ENCODE measurements at regions not wholly inside any gene's neighbourhood (a gene's known extent, or its start where the extent isn't known, plus 50 kb on each side); places are given as distances from the start of the nearest gene placed in this dataset.

- TF ChIP-seq, protein P1, sequence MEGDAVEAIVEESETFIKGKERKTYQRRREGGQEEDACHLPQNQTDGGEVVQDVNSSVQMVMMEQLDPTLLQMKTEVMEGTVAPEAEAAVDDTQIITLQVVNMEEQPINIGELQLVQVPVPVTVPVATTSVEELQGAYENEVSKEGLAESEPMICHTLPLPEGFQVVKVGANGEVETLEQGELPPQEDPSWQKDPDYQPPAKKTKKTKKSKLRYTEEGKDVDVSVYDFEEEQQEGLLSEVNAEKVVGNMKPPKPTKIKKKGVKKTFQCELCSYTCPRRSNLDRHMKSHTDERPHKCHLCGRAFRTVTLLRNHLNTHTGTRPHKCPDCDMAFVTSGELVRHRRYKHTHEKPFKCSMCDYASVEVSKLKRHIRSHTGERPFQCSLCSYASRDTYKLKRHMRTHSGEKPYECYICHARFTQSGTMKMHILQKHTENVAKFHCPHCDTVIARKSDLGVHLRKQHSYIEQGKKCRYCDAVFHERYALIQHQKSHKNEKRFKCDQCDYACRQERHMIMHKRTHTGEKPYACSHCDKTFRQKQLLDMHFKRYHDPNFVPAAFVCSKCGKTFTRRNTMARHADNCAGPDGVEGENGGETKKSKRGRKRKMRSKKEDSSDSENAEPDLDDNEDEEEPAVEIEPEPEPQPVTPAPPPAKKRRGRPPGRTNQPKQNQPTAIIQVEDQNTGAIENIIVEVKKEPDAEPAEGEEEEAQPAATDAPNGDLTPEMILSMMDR (IDR thresholded peaks at IDR 0.05; ENCODE audit: low read depth, low read length, poor library complexity, severe bottlenecking), result no peak
- TF ChIP-seq EZH2phosphoT487 (IDR thresholded peaks at IDR 0.05; ENCODE audit: borderline replicate concordance, low read length), result no peak
These were observed 93.9 kb upstream of the SPATA13 start for GRCh38 chr13:24066405-24067295.
